Right forelimb (tissue), 1 donor: ENCODE measurements at regions not wholly inside any gene's neighbourhood (a gene's known extent, or its start where the extent isn't known, plus 50 kb on each side); places are given as distances from the start of the nearest gene placed in this dataset.
A peak's percentile ranks its signal among the peaks of the same experiment; 100 is the strongest.

Experiments used
- DNase-seq: peaks from one replicate; pipeline ENCODE4 v3.0.0-alpha.2; 2018

DNA sequence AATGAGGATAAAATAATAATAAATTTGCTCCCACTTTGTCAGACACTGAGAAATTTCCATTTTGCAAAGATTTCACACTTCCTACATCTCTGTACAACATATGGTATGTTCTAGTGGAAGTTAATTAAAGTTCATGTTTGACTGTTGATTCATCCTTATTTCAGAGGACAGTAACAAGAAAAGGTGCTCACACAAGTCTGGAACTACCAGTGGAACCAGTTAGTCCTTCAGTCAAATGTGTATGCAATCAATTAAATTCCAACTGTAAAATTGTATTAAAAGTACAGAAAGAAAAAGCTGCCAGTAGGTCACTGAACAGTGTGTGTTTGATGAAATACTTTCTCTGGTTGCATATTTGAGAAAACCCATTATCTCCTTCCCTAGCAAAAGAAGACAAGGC is 496.0 kb upstream of the PKN2 start:
- no peak for DNase-seq

DNA sequence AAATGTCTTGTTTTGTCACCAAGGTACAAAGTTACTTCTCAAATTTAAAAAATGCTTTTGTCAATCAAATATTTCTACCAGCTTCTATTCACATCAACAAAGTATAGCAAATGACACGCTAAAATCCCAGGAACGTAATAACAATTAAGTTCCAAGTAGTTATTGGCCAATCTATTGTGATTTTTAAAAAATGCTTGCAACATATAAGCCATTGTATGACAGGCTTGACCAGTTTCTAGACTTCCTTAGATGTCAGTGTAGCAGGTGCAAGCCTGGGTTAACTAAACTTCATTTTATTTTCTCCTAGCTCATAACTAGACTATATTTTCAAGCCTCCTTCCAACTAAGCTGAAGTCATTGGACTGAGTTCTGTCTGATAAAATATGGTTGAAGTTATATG is 494.5 kb upstream of the PKN2 start:
- DNase-seq = no peak

DNA sequence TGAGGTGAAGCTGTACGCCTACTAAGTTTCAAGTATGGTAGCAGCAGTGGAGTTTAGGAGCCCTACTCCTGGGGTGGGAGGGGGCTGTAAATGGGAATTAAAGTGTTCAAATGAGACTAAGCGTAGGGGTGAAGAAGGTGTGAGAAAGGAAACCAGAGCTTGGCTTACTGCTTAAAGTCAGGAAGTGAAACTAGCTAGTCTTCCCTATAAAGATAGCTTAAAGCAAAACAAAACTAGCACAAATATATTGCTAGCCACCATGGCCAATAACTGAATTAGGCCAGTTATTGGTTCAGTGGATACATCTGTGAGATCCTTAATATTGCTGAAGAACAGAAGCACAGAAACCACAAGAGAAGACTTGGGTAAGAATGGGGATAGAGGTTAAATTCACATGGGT is 492.2 kb upstream of the PKN2 start:
- DNase-seq = no peak

DNA sequence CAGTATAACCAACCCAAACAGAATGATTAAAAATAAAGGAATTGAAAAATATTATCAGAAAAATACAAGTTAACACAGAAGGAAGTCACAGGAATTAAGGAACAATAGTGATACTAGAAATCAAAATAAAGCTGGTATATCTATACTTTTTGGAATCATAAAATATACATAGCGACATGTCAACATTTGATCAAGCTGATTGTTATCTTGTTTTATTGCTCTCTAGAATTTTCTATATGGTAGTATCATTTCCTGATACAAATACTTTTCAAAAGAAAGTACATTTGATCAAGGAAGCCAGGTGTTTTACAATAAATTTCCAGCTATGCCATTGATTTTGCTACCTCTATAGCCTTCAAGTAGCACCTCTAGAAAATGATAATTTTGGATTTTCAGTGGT is 489.5 kb upstream of the PKN2 start:
- no peak for DNase-seq

DNA sequence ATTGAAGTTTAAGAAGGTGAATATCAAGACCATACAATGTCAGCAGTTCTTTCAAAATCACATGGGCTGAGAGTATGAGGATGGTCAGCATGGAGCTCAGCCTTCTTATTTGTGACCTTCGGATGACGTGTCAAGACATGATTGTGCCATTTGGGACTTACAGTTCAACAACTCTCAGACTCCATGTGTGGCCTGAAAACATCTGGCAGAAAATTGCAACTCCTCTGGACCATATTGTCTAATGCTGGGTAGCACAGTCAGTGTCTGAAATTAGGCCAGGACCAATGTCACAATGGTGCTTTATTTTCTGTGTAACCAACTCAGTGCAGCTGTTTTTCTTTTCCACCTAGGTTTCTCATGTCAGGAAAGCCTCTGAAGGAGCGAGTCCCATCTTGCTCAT is 483.5 kb upstream of the PKN2 start:
- no peak for DNase-seq

DNA sequence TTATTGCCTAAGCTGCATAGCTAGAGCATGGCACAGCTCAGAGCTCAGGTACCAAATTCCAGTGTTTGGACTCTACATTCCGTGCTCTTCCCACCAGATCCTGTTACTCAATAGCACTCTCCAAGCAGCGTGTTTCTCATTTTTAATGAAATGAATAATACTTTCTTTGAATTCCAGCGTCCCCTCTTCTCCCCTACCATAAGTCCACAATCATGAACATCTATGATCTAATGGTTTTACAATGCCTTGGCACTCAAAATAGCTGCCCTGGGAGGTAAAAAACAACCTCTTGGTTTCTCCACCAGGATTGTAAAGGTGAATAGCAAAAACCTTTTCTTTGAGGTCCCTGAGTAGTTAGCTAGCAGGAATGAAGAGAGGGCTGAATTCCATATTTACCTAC is 480.0 kb upstream of the PKN2 start:
- DNase-seq = no peak

DNA sequence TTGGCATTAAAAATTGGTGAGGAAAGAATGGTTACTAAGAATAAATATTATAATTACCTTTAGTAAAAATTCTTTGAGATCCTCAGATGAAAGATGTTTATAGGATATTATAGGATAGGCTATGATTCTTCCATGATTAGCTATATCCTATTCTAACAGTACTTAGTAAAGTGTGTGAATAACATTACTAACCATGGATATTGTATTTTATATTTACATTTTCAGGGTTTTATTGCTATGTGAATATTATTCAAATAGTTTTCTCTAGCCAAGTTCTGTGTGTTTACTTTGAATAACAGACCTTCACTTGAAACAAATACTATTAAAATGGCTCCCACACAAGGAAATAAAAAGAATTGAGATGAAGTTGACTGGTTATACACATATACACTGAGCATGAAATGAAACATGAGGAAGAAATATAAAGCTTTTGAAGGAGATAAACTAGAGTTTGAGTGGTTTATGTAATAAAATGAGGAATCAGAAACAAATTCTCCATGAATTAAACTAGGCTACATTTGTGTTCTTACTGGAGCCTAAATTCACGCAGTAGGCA is 479.4 kb upstream of the PKN2 start:
- DNase-seq = no peak

DNA sequence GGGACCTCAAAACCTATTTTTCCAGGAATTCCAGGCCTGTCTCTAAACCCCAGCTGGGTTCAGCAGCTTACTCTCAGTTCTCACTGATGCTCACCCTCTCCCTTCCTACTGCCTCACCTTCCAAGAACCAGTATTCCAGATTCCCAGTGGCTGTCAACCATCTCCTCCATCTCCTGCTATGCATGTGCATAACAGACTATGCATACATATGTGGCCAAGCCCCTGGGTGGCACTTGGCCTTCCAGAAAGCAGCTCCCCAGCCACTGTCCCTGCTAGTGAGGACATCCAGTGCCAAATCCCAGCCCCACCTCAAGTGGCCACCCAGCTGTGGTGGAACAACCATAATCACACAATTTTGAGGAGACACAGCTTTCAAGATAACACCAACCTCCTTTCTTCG is 475.7 kb upstream of the PKN2 start:
- DNase-seq = no peak

DNA sequence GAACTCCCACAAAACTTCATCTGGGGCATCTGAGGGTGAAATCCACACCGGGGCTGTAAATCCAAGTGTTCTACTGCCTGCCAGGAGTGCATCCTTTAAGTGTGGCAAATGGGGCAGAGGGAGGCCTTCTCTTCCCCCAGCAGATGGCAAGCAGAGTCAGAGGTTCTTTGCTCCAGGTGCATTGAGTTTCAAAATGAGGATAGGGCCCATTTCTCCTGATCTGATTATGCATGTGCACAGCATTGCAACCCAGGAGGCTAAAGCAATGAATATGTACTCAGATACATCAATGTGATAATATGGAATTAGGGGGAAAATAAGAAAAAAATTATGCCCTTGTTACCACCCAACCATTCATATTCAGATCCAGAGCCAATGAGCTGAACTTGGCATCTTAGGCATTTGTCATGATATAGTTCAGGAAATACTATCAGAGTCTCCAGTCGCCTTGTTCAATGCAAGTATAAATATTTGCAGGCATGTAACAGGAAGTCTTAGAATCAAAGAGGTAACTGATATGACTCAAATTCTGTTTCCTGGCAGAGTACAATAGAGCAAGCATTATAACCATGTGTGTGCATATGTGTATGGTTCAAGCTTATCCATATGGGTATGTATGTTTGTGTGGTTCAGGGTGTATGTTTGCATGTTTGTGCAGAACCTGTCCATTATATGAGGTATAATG is 473.8 kb upstream of the PKN2 start:
- DNase-seq = no peak

DNA sequence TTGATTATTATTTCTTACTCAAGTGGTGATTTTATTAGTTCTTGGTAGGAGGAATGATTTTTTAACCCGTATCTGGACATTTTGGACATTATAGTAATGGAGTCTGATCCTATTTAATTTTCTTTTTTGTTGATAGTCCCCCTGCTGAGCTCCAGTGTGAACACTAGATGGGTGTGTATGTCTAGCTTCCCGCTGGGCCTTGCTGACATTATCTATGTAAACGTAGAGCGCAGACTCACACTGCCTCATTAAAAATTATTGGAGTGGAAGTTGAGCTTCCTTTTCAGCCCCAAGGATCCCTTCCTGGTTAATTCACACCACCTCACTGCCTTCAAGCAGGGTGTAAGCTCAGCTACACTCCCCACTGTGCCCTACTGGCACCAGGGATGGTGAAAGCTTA is 467.6 kb upstream of the PKN2 start:
- DNase-seq = no peak

DNA sequence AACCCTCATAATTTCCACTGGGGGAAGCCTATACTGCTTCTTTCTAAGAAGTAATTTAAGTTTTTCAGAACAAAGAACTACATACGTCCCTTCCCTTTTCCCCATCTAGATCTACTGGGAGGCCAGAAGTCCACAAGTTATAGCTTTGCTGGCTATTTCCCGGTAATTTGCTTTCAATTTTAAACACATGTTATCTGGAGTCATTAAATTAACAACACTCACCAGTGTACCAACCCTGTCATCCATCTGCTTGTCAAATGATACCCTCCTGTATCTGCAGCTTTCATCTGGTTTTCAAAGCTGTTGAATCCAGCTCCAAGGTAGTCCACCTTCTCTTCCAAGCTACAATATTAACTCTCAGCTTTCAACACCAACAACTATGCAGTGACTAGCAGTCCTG is 466.7 kb upstream of the PKN2 start:
- no peak for DNase-seq

DNA sequence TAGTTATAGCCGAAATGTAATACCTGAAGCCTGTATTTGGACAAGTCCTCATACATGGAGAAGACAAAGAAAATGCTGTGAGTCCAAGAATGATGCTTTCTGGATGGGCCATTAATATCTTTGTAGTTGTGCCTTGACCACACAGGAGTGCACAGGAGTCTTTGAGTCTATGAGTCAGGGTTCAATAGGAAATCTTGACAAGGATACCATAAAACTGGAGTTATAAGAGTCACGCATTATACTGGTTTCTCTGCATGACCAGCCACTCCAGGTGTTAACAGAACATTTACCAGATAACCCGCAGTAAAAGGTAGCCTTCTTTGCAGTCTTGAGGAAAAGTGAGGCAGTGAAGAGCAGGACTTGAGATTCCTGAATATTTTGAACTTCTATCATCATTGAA is 464.6 kb upstream of the PKN2 start:
- DNase-seq = no peak

DNA sequence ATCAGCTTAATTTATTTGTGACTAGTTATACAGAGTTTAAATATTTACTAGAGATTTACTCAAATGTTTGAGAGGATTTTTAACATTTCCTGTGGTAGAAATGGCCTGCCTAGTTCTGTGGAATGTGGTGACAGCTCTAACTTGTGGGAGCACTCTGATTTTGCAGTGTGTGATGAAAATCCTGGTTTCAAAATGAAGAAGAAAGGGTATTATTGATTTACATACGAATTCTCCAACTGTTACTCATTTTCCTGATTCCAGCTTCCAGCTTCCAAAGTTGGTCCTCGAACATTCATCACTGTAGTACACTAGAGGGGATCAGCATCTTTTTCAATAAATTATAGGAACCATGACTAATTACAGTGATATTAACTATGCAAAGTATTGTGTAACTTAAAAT is 462.7 kb upstream of the PKN2 start:
- no peak for DNase-seq

DNA sequence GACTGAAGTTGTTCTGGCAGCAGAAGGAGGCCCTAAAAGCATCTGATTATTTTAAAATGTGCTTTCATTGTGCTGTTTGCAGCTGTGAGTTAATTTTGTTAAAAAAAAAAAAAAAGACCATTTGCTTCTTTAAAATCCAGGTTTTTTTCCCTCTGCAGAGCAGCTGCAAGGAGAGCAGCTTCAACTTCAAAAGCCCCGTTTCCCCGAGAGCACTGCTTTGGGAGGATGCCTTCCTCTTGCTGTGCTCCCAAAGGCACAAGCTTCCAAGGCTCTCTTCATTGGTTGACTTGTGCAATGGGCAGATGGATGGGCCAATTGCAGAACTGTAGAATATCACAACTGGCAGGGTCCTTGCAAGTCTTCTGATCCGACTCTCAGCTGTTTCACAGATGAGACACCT is 459.2 kb upstream of the PKN2 start:
- peak; percentile 53 for DNase-seq

DNA sequence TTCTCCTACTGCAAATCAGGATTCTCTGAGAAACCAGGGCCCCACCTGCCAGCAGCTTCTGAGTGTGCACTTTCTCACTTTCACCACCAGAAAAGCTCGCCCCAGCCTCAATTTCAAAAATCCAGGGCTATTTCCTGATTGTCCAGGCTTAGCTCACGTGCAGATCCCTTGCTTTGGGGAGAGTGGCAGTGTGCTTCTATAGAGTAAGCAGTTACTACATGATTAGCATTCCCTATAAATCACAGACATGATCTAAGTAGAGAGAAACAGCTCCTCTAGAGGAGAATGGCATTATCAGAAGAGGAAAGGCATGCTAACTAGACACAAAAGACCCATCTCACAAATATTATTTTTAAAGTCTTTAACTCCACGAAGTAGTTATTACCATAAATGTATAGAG is 456.0 kb upstream of the PKN2 start:
- DNase-seq = no peak

DNA sequence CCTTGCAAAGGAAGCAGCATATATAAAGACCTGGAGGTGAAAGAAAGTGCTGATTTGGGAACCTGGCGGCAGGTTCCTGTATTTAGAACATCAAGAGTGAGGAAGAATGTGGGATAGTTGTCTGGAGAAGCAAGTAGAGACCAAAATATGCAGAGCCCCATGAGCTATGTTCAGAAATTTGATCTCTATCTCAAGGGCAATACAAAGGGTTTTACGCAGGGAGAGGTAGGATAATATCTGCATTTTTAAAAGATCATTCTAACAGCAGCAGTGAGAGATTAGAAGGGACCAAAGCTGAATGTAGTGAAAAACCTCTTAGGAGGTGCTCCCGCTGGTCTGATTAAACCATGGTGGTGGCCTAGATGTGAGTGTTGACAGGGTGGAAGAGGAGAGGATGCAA is 453.9 kb upstream of the PKN2 start:
- no peak for DNase-seq

DNA sequence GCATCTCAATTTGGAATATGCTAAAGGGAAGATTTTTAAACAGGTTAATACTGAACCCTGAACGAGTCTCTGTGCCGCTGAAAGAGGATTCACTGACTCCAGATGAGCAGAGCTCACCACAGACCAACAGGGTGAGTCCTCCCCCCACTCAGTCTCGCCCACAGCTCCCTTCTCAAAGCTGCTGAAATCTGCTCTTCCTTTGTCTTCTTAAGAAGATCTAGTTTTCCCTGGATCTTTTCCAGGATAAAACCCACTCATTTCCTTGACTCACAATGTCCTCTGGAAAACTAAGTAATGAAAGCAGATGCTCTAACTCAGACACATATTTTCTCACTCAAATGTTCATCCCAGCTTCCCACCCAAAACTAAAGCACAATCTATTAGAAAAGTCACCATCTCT is 447.0 kb upstream of the PKN2 start:
- no peak for DNase-seq

DNA sequence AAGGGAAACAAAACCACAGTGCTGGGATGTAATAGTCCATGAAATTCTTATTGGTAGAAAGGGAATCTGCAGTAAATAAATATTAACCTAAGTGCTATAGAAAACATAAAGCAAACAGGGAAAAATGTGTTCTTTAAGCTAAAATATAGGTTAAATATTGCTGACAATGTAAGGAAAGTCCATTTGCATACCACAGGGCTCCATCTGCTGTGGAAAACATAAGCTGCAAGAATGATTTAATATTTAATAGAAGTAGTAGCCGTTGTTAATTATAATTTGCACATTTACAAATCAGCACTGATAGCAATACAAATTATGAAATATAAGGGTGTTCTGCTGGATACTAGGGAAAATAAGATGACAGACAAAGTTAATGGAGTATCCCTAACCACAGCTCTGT is 444.9 kb upstream of the PKN2 start:
- DNase-seq = no peak

DNA sequence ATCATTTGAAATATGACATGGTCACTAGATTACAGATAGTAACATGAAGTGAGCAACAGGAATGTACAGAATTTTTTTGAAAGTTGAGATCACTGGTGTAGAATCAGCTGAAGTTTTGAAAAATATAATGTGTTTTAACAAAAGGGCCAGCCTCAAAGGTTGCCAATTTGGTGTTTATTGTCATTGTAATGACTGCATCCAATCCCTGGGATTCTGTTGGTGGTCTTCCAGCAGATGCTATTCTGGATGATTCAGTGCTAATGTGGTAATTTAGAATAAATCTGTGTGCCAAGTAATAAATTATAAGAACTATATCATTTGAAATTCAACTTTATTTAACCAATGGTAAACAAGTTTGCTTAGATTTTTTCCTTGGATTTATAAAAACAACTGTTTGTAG is 436.4 kb upstream of the PKN2 start:
- no peak for DNase-seq

DNA sequence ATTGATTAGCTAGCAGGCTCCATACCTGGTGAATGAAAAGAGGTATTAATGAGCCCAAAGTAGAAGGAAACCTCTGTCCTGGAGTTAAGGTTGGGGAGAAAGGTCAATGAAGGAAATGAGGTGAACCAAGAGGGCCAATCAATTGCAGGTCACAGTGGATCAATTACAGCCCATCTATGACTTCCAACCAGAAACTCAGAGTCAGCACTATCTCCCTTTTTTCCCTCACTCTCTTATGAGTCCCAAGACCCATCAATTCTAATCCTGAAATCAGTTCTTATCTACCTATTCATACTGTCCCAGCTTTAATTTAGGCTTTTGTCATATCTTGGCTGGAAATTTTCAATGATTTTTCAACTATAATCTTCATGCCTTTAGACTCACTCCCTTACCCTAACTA is 433.2 kb upstream of the PKN2 start:
- no peak for DNase-seq

DNA sequence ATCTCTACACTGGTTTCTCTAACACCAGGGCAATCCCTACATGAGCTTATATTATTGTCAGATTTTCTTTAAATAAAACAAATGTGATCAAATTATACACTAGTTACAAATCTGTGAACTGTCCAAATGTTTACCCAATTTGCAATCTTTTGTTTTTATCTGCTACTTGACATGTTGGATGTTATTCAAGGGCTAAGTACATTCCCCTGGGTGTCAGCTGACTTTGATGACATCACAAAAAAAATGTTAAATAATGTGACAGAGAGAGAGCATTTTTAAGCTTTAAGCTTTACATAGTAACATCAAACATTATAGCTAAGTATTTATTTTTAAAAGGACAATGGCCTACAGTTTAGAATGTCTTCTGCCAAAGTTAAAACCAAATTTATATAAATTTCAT is 431.3 kb upstream of the PKN2 start:
- DNase-seq = no peak

DNA sequence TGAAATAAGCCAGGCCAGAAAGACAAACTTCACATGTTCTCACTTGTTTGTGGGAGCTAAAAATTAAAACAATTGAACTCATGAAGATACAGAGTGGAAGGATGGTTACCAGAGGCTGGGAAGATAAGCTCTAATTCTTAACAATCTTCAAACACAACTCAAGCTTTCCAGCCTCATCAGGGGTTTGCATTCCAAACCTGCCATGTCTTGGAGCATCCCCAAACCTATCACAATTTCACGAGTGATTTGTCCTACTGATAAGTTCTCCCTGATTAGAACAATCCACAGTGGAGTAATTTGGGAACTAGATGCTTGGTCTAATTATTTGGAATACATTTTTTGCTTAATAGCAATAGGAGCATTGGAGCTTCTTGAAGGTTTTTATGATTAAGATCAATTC is 418.5 kb upstream of the PKN2 start:
- DNase-seq = no peak

DNA sequence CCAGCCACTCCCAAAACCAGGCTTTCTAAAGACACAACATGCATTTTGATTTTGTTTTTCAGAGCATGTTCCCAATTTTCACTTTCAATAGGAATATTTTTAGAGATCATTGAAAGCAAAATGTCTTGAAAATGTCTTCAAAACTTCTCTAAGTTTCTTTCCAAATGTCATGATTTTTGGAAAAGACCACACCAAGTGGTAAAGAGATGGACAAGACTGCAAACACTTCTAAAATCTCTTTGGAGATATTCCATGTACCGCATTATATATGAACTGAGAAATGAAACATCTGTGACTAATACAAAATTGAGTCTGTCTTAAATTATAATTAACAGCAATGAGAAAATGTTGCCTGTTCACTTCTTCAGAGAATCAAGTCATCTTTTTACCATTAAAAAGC is 418.0 kb upstream of the PKN2 start:
- DNase-seq = no peak

DNA sequence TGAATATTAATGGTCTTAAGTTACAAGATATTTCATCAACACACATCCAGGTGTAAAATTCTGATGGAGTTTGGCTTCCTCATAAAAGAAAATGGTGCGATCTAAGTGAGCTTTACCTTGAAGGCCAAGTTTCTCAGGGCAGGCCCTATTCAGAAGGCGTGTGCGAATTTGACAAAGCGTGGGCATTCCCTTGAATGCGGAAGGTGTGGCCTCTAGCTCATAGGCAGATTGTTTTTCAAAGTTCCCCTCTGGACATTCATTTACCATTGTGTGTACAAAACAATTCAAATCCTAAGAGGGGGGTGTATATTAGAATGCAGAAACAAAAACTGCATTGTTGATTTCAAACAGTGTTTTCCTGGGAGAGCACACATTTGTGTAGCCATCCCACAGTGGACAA is 411.9 kb upstream of the PKN2 start:
- no peak for DNase-seq

DNA sequence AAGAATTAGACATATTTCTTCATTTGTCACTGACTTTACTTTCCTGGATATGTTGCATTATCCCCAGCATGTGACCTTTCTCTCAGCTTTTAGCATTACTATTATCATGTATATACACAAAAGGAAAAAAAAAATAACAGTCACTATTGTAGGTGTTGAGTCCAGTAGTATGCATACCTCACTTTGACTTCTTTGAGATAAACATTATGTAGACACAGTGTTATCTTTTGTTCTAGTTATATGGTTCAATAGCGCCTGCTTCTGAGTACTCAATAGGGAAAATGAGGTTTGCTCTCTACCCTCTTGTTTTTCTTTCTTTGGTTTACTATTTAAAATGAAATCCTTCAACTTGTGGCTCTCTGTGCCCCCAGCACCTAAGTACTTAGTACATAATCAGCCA is 409.6 kb upstream of the PKN2 start:
- DNase-seq = no peak
